ENCODE measurements at regions not wholly inside any gene's neighbourhood (a gene's known extent, or its start where the extent isn't known, plus 50 kb on each side); places are given as distances from the start of the nearest gene placed in this dataset.

DNA sequence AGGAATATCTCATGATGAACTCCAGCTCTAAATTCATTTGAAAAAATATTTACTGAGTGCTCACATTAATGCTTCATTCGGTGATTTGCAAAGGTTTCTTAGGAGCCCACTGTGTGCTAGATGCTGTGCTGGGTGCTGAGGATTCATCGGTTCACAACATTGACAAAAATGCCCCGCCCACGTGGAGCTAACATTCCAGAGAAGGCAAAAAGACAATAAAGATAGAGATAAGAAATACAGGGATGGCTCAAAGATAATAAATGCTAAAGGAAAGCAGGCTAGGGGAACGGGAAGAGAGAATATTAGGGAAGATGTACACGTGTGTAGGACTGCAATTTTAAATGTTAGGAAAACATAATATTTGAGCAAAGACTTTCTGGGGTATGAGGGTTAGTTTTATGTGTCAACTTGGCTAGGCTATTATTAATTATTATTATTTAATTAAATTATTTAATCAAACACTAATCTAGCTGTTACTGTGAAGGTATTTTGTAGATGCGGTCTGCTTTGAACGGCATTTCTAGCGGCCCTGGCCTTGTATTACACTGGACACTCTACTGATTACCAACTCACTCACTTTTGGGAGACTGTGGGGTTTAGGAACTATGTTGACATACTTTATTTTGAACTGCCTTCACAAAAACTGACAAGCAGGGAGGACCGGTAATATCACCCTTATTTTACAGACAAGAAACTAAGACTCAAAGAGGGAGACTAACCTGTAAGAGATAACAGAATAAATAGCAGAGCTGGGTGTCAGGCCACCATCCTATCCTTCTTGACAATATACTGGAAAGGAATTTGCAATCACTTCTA, 61.9 kb upstream of the IRF2 start:
- H3K79me2 ChIP-seq (ENCODE audit: insufficient read depth, low read length) = peaks cover 5% of the 10 kb centered on the region
- no peaks in the 10 kb centered on the region for H3K27me3 ChIP-seq (ENCODE audit: insufficient read depth, low read length)
- H4K20me1 ChIP-seq (ENCODE audit: insufficient read depth, low read length) = no peaks in the 10 kb centered on the region
- H3K4me1 ChIP-seq (ENCODE audit: insufficient read depth, low read length) = no peaks in the 10 kb centered on the region
- H3K36me3 Mint-ChIP-seq (ENCODE audit: low read depth, unreplicated experiment) = no peaks in the 10 kb centered on the region
- peak overlapping the region; percentile 94 for H3K4me3 Mint-ChIP-seq (ENCODE audit: unreplicated experiment)
- no peaks in the 10 kb centered on the region for H3K9me3 Mint-ChIP-seq (ENCODE audit: unreplicated experiment)
- H3K27ac ChIP-seq (ENCODE audit: low read depth, low read length) = peak overlapping the region; percentile 89
- peak overlapping the region; percentile 90 for H3K4me2 ChIP-seq (ENCODE audit: low read length)
- no peak for FAIRE-seq
- peak overlapping the region; percentile 82 for H3K4me3 ChIP-seq (ENCODE audit: insufficient read depth, low read depth, low read length)
- no peaks in the 10 kb centered on the region for H3K36me3 ChIP-seq (ENCODE audit: insufficient read depth, low read length)
- TF ChIP-seq EZH2 (IDR thresholded peaks at IDR 0.05; ENCODE audit: insufficient read depth, low read length) (no peak), CTCF (IDR thresholded peaks at IDR 0.05; ENCODE audit: insufficient read depth, low read depth, low read length) (no peak)
- H3K9ac ChIP-seq (ENCODE audit: low read length) = peak overlapping the region; percentile 94
- no peaks in the 10 kb centered on the region for H3K27me3 Mint-ChIP-seq (ENCODE audit: low read depth, unreplicated experiment)
- DNase-seq (ENCODE audit: low read depth) = no peak
- H2AFZ ChIP-seq (ENCODE audit: low read depth, low read length) = no peak overlapping the region
- H3K9me3 ChIP-seq (ENCODE audit: insufficient read depth, low read depth, low read length) = no peaks in the 10 kb centered on the region
- H3K4me1 Mint-ChIP-seq (ENCODE audit: low read depth, unreplicated experiment) = peaks cover 15% of the 10 kb centered on the region
- H3K27ac Mint-ChIP-seq (ENCODE audit: unreplicated experiment) = peak overlapping the region; percentile 97

- Histone ChIP-seq H4K20me1 (ENCODE audit: insufficient read depth, low read length) (no peaks in the 10 kb centered on the region), H3K27ac (ENCODE audit: low read depth, low read length) (peak overlapping the region; percentile 65), H3K4me3 (ENCODE audit: insufficient read depth, low read depth, low read length) (no peak overlapping the region), H3K9ac (ENCODE audit: low read length) (peak overlapping the region; percentile 23), H3K4me1 (ENCODE audit: insufficient read depth, low read length) (no peaks in the 10 kb centered on the region), H3K27me3 (ENCODE audit: insufficient read depth, low read length) (no peaks in the 10 kb centered on the region), H2AFZ (ENCODE audit: low read depth, low read length) (no peak overlapping the region), H3K9me3 (ENCODE audit: insufficient read depth, low read depth, low read length) (no peaks in the 10 kb centered on the region), H3K36me3 (ENCODE audit: insufficient read depth, low read length) (no peaks in the 10 kb centered on the region), H3K4me2 (ENCODE audit: low read length) (peak overlapping the region; percentile 18), H3K79me2 (ENCODE audit: insufficient read depth, low read length) (peaks cover 5% of the 10 kb centered on the region)
- peaks cover 15% of the 10 kb centered on the region for H3K4me1 Mint-ChIP-seq (ENCODE audit: low read depth, unreplicated experiment)
- peak; percentile 89 for FAIRE-seq
- H3K9me3 Mint-ChIP-seq (ENCODE audit: unreplicated experiment) = no peaks in the 10 kb centered on the region
- H3K27me3 Mint-ChIP-seq (ENCODE audit: low read depth, unreplicated experiment) = no peaks in the 10 kb centered on the region
- no peak overlapping the region for H3K4me3 Mint-ChIP-seq (ENCODE audit: unreplicated experiment)
- TF ChIP-seq CTCF (IDR thresholded peaks at IDR 0.05; ENCODE audit: insufficient read depth, low read depth, low read length) (no peak), EZH2 (IDR thresholded peaks at IDR 0.05; ENCODE audit: insufficient read depth, low read length) (no peak)
- DNase-seq (ENCODE audit: low read depth) = peak; percentile 73
- H3K36me3 Mint-ChIP-seq (ENCODE audit: low read depth, unreplicated experiment) = no peaks in the 10 kb centered on the region
- H3K27ac Mint-ChIP-seq (ENCODE audit: unreplicated experiment) = peak overlapping the region; percentile 93
Measured at GRCh38 chr4:184534511-184535391, 60.4 kb upstream of the IRF2 start.
